CD4-positive, alpha-beta memory T cell (primary cell): ENCODE measurements at regions not wholly inside any gene's neighbourhood (a gene's known extent, or its start where the extent isn't known, plus 50 kb on each side); places are given as distances from the start of the nearest gene placed in this dataset.

Source experiments
- CTCF ChIA-PET: fragments of 350-600 bp; sonication (Branson Sonifier 250); formaldehyde crosslinking; loops from one replicate; lab custom pipeline; 2021; ENCODE audit warnings: inconsistent platforms; ENCODE audit not compliant: partially characterized antibody; lab: Charles Lee
- POLR2A ChIA-PET: fragments of 350-600 bp; sonication (Branson Sonifier 250); formaldehyde crosslinking; loops from one replicate; lab custom pipeline; 2021; ENCODE audit not compliant: partially characterized antibody; lab: Charles Lee
- DNase-seq, 5 donors: peaks; one replicate each; pipeline versions ENCODE4 v3.0.0 to v3.0.0-alpha.2; 2020 to 2022; ENCODE audit warnings: mixed read lengths in 1 of 5
- H3K27ac ChIP-seq: one replicate; pipeline ENCODE4 v1.7.0; 2013; ENCODE audit warnings: low read depth, low read length
- H3K27me3 ChIP-seq: 2 replicates; pipeline ENCODE4 v1.7.0; 2013; ENCODE audit warnings: mild to moderate bottlenecking, low read length, moderate library complexity; ENCODE audit not compliant: insufficient read depth
- H3K36me3 ChIP-seq: 2 replicates; pipeline ENCODE4 v1.7.0; 2013; ENCODE audit warnings: mild to moderate bottlenecking, low read length, moderate library complexity; ENCODE audit not compliant: insufficient read depth
- H3K4me1 ChIP-seq: 2 replicates; pipeline ENCODE4 v1.7.0; 2013; ENCODE audit warnings: mild to moderate bottlenecking, low read length, moderate library complexity; ENCODE audit not compliant: insufficient read depth
- H3K4me3 ChIP-seq, 2 donors: one replicate each; pipeline ENCODE4 v1.7.0; 2013; ENCODE audit warnings: low read length in 2 of 2, mild to moderate bottlenecking in 1 of 2
- H3K9me3 ChIP-seq, 2 donors: one replicate each; pipeline ENCODE4 v1.7.0; 2013; ENCODE audit warnings: low read length in 2 of 2, control low read depth in 1 of 2; ENCODE audit not compliant: control insufficient read depth in 1 of 2
- H3K27ac Mint-ChIP-seq, 7 donors: one replicate each; pipeline ENCODE4 v1.8.0; 2020 to 2021; ENCODE audit warnings: mixed read lengths in 7 of 7, mild to moderate bottlenecking in 6 of 7, inconsistent platforms in 3 of 7, moderate library complexity in 3 of 7
- H3K27me3 Mint-ChIP-seq, 2 donors: one replicate each; pipeline ENCODE4 v1.8.0; 2020 to 2021; ENCODE audit warnings: mixed read lengths in 2 of 2
- H3K36me3 Mint-ChIP-seq, 2 donors: one replicate each; pipeline ENCODE4 v1.8.0; 2020 to 2021; ENCODE audit warnings: mixed read lengths in 2 of 2, inconsistent platforms in 1 of 2, mild to moderate bottlenecking in 1 of 2
- H3K4me1 Mint-ChIP-seq, 4 donors: one replicate each; pipeline ENCODE4 v1.8.0; 2020 to 2021; ENCODE audit warnings: mixed read lengths in 4 of 4, mild to moderate bottlenecking in 1 of 4
- H3K4me3 Mint-ChIP-seq, 8 donors: one replicate each; pipeline ENCODE4 v1.8.0; 2020 to 2021; ENCODE audit warnings: mixed read lengths in 8 of 8, mild to moderate bottlenecking in 7 of 8, moderate library complexity in 6 of 8, inconsistent platforms in 3 of 8
- H3K9me3 Mint-ChIP-seq, 8 donors: one replicate each; pipeline ENCODE4 v1.8.0; 2020 to 2021; ENCODE audit warnings: mixed read lengths in 8 of 8, mild to moderate bottlenecking in 5 of 8, inconsistent platforms in 3 of 8, moderate library complexity in 1 of 8
- intact Hi-C: fragments of 100-400 bp; cut with micrococcal nuclease; formaldehyde crosslinking; loops from one replicate; pipeline ENCODE4 v1.15.1; 2023

DNA sequence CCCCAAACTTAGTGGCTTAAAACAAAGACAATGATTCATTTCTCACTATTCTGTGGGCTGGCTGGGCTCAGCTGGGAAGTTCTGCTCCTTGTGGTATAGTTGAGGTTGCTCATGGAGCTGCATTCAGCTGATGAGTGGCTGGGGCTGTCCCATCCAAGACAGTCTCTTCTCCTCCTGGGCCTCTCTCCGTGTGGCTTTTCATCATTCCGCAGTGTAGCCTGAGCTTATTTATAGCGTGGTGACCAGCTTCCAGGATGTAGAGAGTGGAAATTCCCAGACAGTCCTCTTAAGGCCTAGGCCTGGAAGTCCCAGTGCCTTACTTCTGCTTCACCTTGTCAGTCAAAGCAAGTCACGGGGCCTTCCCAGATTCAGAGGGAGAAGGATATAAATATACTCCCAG is 136.7 kb upstream of the DAZL start:
- peaks cover 0 to 1% (median 0%) of the 10 kb centered on the region in 4 donors for H3K4me1 Mint-ChIP-seq
- DNase-seq, result no peak
- H3K36me3 Mint-ChIP-seq, result peaks cover 0 to 4% of the 10 kb centered on the region in 2 donors
- CTCF ChIA-PET, result no interaction called here
- Histone ChIP-seq H3K27me3 (no peaks in the 10 kb centered on the region), H3K4me1 (no peaks in the 10 kb centered on the region), H3K9me3 (no peaks in the 10 kb centered on the region), H3K36me3 (no peaks in the 10 kb centered on the region), H3K4me3 (no peak overlapping the region), H3K27ac (no peak overlapping the region)
- H3K27me3 Mint-ChIP-seq, result no peaks in the 10 kb centered on the region
- no peak overlapping the region for H3K27ac Mint-ChIP-seq
- intact Hi-C loops, result no loop called here
- peaks cover 0 to 8% (median 4%) of the 10 kb centered on the region in 8 donors for H3K9me3 Mint-ChIP-seq
- no peak overlapping the region for H3K4me3 Mint-ChIP-seq
- POLR2A ChIA-PET, result no interaction called here

DNA sequence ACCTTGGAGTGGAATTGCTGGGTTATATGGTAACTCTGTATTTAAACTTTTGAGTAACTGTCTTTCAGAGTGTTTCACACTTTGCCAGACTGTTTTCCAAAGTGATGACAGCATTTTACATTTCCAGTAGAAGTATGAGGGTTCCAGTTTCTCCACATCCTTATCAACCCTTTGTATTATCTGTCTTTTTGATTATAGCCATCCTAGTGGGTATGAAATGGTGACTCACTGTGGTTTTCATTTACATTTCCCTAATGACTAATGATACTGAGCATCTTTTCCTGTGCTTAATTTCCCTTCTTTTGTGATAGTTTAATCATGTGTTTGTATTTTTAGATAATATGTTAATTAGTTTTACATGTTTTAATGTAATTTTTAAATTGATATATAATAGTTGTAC is 138.1 kb upstream of the DAZL start:
- H3K27me3 Mint-ChIP-seq, result no peaks in the 10 kb centered on the region
- no peaks in the 10 kb centered on the region for H3K27me3 ChIP-seq
- no peaks in the 10 kb centered on the region for H3K9me3 ChIP-seq
- no peak overlapping the region for H3K4me3 Mint-ChIP-seq
- no peaks in the 10 kb centered on the region for H3K4me1 ChIP-seq
- no peak overlapping the region for H3K4me3 ChIP-seq
- H3K9me3 Mint-ChIP-seq, result peaks cover 0 to 6% (median 4%) of the 10 kb centered on the region in 8 donors
- intact Hi-C loops, result no loop called here
- H3K27ac Mint-ChIP-seq, result no peak overlapping the region
- no peaks in the 10 kb centered on the region for H3K36me3 ChIP-seq
- CTCF ChIA-PET, result no interaction called here
- H3K36me3 Mint-ChIP-seq, result peaks cover 0 to 4% of the 10 kb centered on the region in 2 donors
- H3K4me1 Mint-ChIP-seq, result peaks cover 0 to 1% (median 0%) of the 10 kb centered on the region in 4 donors
- DNase-seq, result no peak
- POLR2A ChIA-PET, result no interaction called here
- no peak overlapping the region for H3K27ac ChIP-seq

DNA sequence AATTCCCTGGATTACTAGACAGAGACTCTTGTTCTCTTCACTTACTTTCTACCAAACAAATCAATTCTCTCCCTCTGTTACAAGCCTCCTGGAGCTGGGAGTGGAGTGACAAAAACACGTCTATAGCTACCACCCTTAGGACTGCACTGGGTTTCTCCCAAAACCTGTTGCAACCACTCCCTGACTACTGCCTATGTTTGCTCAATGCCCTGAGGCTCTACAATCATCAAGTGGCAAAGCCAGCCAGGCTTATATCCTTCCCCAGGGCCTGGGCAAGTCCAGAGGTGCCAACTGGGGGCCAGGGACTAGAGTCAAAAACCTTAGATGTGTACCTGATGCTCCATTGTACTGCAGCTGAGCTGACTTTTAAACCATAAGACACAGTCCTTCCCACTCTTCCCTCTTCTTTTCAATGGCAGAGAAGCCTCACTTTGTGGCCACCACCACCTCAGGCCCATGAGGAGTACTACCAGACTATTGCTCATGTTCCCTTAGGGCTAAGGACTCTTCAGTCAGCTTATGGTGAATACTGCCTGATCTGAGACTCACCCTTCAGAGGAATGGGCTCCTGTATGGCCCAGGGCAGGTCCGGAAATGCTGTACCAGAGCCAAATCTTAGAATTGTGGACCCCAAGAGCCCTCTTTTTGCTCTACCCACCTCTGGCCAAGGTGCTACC is 125.4 kb upstream of the PLCL2 start:
- no peak overlapping the region for H3K4me3 Mint-ChIP-seq
- H3K36me3 ChIP-seq, result no peaks in the 10 kb centered on the region
- DNase-seq, result no peak
- CTCF ChIA-PET, result no interaction called here
- H3K27me3 Mint-ChIP-seq, result no peaks in the 10 kb centered on the region
- no peaks in the 10 kb centered on the region for H3K9me3 ChIP-seq
- no peaks in the 10 kb centered on the region for H3K4me1 ChIP-seq
- H3K27me3 ChIP-seq, result no peaks in the 10 kb centered on the region
- H3K27ac ChIP-seq, result no peak overlapping the region
- H3K36me3 Mint-ChIP-seq, result no peaks in the 10 kb centered on the region
- intact Hi-C loops, result no loop called here
- peaks cover 0 to 6% (median under 1%) of the 10 kb centered on the region in 8 donors for H3K9me3 Mint-ChIP-seq
- POLR2A ChIA-PET, result no interaction called here
- H3K27ac Mint-ChIP-seq, result no peak overlapping the region
- no peak overlapping the region for H3K4me3 ChIP-seq
- H3K4me1 Mint-ChIP-seq, result peaks cover 0 to 5% (median 4%) of the 10 kb centered on the region in 4 donors

DNA sequence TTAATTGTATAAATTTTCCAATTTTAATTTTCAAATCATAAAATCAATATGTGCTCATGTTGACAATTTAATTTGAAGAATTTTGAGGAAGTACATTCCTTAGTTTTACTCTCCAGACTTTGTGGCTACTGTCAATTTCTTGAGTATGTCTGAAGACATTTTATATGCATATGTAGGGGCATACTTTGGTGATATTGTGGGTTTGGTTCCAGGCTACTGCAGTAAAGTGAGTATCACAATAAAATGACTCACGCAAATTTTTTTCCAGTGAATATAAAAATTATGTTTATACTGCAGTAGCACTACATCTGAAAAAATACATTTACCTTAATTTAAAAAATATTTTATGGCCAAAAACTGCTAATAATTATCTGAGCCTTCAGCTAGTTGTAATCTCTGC is 123.2 kb upstream of the PLCL2 start:
- Histone ChIP-seq H3K36me3 (no peaks in the 10 kb centered on the region), H3K4me3 (no peak overlapping the region), H3K4me1 (no peaks in the 10 kb centered on the region), H3K27me3 (no peaks in the 10 kb centered on the region), H3K27ac (no peak overlapping the region), H3K9me3 (no peaks in the 10 kb centered on the region)
- no peak overlapping the region for H3K4me3 Mint-ChIP-seq
- H3K9me3 Mint-ChIP-seq, result peaks cover 0 to 2% (median 0%) of the 10 kb centered on the region in 8 donors
- H3K36me3 Mint-ChIP-seq, result no peaks in the 10 kb centered on the region
- ChIA-PET CTCF (no interaction called here), POLR2A (no interaction called here)
- no peaks in the 10 kb centered on the region for H3K27me3 Mint-ChIP-seq
- no peak for DNase-seq
- intact Hi-C loops, result no loop called here
- peaks cover 0 to 5% (median 4%) of the 10 kb centered on the region in 4 donors for H3K4me1 Mint-ChIP-seq
- H3K27ac Mint-ChIP-seq, result no peak overlapping the region

DNA sequence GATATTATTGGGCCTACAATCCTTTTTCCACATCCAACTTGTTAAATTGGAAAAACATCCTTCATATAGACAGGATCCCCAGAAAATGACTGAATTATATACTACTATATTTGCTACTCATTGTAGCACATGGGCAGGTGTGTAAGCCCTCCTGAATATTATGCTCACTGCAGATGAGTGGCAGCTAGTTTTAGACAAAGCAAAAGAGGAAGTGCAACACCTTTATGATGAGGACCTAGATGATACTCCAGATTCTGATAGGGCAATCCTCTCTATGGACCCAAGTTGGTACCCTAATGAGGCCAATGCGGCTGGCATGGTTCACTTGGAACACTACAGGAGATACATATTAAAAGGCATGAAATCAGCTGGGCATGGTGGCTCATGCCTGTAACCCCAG is 119.1 kb upstream of the PLCL2 start:
- CTCF ChIA-PET, result no interaction called here

DNA sequence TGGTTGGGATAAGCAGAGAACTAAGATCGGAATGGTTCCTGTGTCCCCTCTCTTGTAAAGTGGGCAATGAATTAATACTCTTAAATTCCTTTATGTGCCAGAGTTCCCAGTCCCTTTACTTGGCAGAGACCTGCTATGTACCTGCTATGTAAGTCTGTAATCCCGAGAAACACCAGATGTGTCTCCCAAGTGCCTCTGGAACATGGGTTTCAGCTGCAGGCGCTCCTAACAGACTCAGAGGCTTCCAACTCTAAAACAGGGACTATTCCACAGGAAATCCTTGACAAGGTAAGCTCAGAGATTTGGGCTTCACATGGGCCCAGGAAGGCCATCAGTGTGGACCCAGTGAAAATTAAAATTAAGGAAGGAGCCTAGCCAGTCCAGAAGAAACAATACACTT is 117.7 kb upstream of the PLCL2 start:
- CTCF ChIA-PET, result no interaction called here
- POLR2A ChIA-PET, result no interaction called here
- H3K36me3 ChIP-seq, result no peaks in the 10 kb centered on the region
- Mint-ChIP-seq H3K4me3 (no peak overlapping the region), H3K27ac (no peak overlapping the region), H3K27me3 (no peaks in the 10 kb centered on the region), H3K36me3 (no peaks in the 10 kb centered on the region), H3K4me1 (peaks cover 0 to 2% (median 0%) of the 10 kb centered on the region in 4 donors), H3K9me3 (no peaks in the 10 kb centered on the region)
- H3K9me3 ChIP-seq, result no peaks in the 10 kb centered on the region
- H3K27me3 ChIP-seq, result no peaks in the 10 kb centered on the region
- no peaks in the 10 kb centered on the region for H3K4me1 ChIP-seq
- intact Hi-C loops, result no loop called here
- H3K4me3 ChIP-seq, result no peak overlapping the region
- DNase-seq, result no peak
- H3K27ac ChIP-seq, result no peak overlapping the region

More for the DNA sequence above, 119.1 kb upstream of the PLCL2 start:
- Histone ChIP-seq H3K27me3 (no peaks in the 10 kb centered on the region), H3K9me3 (no peaks in the 10 kb centered on the region), H3K4me1 (no peaks in the 10 kb centered on the region), H3K27ac (no peak overlapping the region), H3K36me3 (no peaks in the 10 kb centered on the region), H3K4me3 (no peak overlapping the region)
- peak overlapping the region in 1 of 7 donors; percentile 23 for H3K27ac Mint-ChIP-seq
- H3K9me3 Mint-ChIP-seq, result peaks cover 0 to 2% (median 0%) of the 10 kb centered on the region in 8 donors
- peaks cover 0 to 2% (median 0%) of the 10 kb centered on the region in 4 donors for H3K4me1 Mint-ChIP-seq
- DNase-seq, result no peak
- no peak overlapping the region for H3K4me3 Mint-ChIP-seq
- intact Hi-C loops, result no loop called here
- no peaks in the 10 kb centered on the region for H3K36me3 Mint-ChIP-seq
- POLR2A ChIA-PET, result no interaction called here
- no peaks in the 10 kb centered on the region for H3K27me3 Mint-ChIP-seq

DNA sequence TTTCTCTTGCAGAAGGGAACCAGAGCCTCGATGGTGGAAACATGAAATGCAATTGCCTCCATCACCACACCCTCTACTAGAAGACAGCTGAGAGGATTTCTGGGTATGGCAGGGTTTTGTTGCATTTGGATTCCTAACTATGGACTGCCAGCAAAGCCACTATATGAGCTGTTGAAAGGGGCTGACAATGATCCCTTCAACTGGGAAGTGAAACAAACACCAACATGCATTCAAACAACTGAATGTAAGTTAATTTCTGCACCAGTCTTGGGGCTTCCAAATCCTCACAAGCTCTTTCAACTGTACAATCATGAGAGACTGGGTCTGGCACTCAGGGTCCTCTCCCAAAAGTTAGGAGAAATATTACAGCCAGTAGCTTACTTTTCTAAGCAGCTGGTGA is 116.7 kb upstream of the PLCL2 start:
- Mint-ChIP-seq H3K4me3 (no peak overlapping the region), H3K27me3 (no peaks in the 10 kb centered on the region), H3K27ac (no peak overlapping the region), H3K4me1 (peaks cover 3 to 9% (median 8%) of the 10 kb centered on the region in 4 donors), H3K36me3 (no peaks in the 10 kb centered on the region), H3K9me3 (no peaks in the 10 kb centered on the region)
- Histone ChIP-seq H3K4me3 (no peak overlapping the region), H3K27me3 (no peaks in the 10 kb centered on the region), H3K9me3 (no peaks in the 10 kb centered on the region), H3K27ac (no peak overlapping the region), H3K4me1 (no peaks in the 10 kb centered on the region), H3K36me3 (no peaks in the 10 kb centered on the region)
- intact Hi-C loops, result no loop called here
- ChIA-PET CTCF (no interaction called here), POLR2A (no interaction called here)
- no peak for DNase-seq
